ENCODE measurements at regions not wholly inside any gene's neighbourhood (a gene's known extent, or its start where the extent isn't known, plus 50 kb on each side); places are given as distances from the start of the nearest gene placed in this dataset.
A peak's percentile ranks its signal among the peaks of the same experiment; 100 is the strongest.
"Not testable (repeated sequence)": the region's sequence is repeated elsewhere in the genome, so short reads cannot be mapped to it uniquely, and the experiment has no call there.

GRCh38 chr16:21422824-21423223 is 144.7 kb upstream of the CRYM start:
- WGBS, 2 donors, result no CpG with 5 or more reads among the region's 7 CpGs

GRCh38 chr16:21404699-21405098 is 126.6 kb upstream of the CRYM start:
- not testable (repeated sequence) for H3K36me3 ChIP-seq; H3K4me1 ChIP-seq; H3K9me3 ChIP-seq; H3K27me3 ChIP-seq; ATAC-seq (ENCODE audit: low FRiP score in 2 of 2); DNase-seq; H3K27ac ChIP-seq; H3K4me3 ChIP-seq
- no CpG with 5 or more reads among the region's 13 CpGs for WGBS, 2 donors

More at GRCh38 chr16:21422824-21423223, 144.7 kb upstream of the CRYM start:
- not testable (repeated sequence) for H3K4me3 ChIP-seq; H3K27me3 ChIP-seq; H3K36me3 ChIP-seq; H3K4me1 ChIP-seq; DNase-seq; H3K9me3 ChIP-seq; ATAC-seq (ENCODE audit: low FRiP score in 2 of 2); H3K27ac ChIP-seq

DNA sequence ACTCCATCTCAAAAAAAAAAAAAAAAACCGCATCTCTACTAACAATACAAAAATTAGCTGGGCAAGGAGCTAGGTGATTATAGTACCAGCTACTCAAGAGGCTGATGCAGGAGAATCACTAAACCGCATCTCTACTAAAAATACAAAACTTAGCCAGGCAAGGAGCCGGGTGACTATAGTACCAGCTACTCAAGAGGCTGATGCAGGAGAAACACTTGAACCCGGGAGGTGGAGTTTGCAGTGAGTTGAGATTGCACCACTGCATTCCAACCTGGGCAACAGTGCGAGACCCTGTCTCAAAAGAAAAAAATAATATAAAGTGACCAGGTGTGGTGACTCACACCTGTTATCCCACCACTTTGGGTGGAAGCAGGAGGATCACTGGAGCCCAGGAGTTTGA is 119.8 kb upstream of the CRYM start:
- H3K4me1 ChIP-seq; H3K4me3 ChIP-seq; H3K27me3 ChIP-seq; H3K27ac ChIP-seq; H3K9me3 ChIP-seq; H3K36me3 ChIP-seq; ATAC-seq (ENCODE audit: low FRiP score in 2 of 2); DNase-seq: not testable (repeated sequence)
- WGBS, 2 donors, result 59% methylated on average over 3 of the region's 5 CpGs; no CpG with 5 or more reads in 1 of the 2 donors

- ATAC-seq (ENCODE audit: low FRiP score in 2 of 2); H3K27ac ChIP-seq; DNase-seq; H3K27me3 ChIP-seq; H3K36me3 ChIP-seq; H3K4me1 ChIP-seq; H3K4me3 ChIP-seq; H3K9me3 ChIP-seq: not testable (repeated sequence)
- WGBS, 2 donors, result 81% methylated on average over 2 of the region's 4 CpGs; no CpG with 5 or more reads in 1 of the 2 donors
Observed at GRCh38 chr16:21396545-21396944, 118.5 kb upstream of the CRYM start.

DNA sequence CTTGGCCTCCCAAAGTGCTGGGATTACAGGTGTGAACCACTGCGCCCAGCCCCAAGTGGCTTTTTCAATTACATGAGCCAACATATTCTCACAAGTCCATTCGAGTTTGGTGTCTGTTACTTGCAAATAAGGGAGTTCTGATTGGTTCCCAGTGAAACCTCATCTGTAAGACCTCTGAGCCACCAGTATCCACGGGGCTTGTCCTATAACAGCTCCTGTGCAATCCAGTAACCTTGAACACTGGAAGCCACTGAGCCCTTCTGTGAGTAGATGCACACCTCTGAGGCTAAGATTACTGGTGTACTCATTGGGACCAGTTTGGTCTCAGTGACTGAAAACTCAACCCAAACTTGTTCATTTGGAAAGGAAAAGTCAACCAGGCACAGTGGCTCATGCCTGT is 112.5 kb upstream of the CRYM start:
- not testable (repeated sequence) for H3K9me3 ChIP-seq; H3K27me3 ChIP-seq; H3K4me3 ChIP-seq; H3K36me3 ChIP-seq; DNase-seq; ATAC-seq (ENCODE audit: low FRiP score in 2 of 2); H3K4me1 ChIP-seq; H3K27ac ChIP-seq
- no CpG with 5 or more reads among the region's 3 CpGs for WGBS, 2 donors

GRCh38 chr16:21389860-21390259 is 111.8 kb upstream of the CRYM start:
- not testable (repeated sequence) for H3K36me3 ChIP-seq, H3K4me1 ChIP-seq, DNase-seq, H3K9me3 ChIP-seq, H3K4me3 ChIP-seq, H3K27me3 ChIP-seq, H3K27ac ChIP-seq
- peak in 1 of 2 donors; percentile 24 for ATAC-seq (ENCODE audit: low FRiP score in 2 of 2)
- WGBS, 2 donors, result no CpG with 5 or more reads among the region's 7 CpGs

- not testable (repeated sequence) for H3K36me3 ChIP-seq; DNase-seq; H3K4me1 ChIP-seq; H3K9me3 ChIP-seq; ATAC-seq (ENCODE audit: low FRiP score in 2 of 2); H3K4me3 ChIP-seq; H3K27me3 ChIP-seq; H3K27ac ChIP-seq
- 97% methylated on average over 3 of the region's 3 CpGs; no CpG with 5 or more reads in 1 of the 2 donors for WGBS, 2 donors
Observed at GRCh38 chr16:21387757-21388156, 109.7 kb upstream of the CRYM start.

- not testable (repeated sequence) for H3K36me3 ChIP-seq, H3K27ac ChIP-seq, DNase-seq, H3K27me3 ChIP-seq, H3K4me1 ChIP-seq, H3K4me3 ChIP-seq, H3K9me3 ChIP-seq
- peak in 1 of 2 donors; percentile 54 for ATAC-seq (ENCODE audit: low FRiP score in 2 of 2)
- no CpG with 5 or more reads among the region's 5 CpGs for WGBS, 2 donors
Observed at GRCh38 chr16:21386201-21386915, 108.3 kb upstream of the CRYM start.

DNA sequence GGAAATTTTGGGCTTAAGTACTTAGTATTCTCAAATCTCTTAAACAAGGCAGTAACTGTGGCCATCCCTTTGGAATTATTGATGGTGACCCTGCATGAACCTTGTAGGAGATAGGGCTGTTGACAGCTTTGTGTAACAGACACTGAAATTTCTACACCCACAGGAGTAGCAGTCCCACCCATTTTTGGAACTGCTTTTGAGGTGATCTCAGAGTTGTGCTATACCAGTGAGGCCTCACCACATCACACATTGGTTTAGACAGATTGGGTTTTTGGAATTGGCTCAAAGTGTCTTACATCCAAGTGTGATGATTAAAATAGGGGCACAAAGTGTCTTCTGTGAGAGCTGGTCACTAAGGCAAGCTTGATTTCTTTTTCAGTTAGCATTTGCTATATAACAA is 105.6 kb upstream of the CRYM start:
- ATAC-seq (ENCODE audit: low FRiP score in 2 of 2), result peak in 1 of 2 donors; percentile 80
- H3K4me1 ChIP-seq, H3K36me3 ChIP-seq, DNase-seq, H3K27ac ChIP-seq, H3K27me3 ChIP-seq, H3K9me3 ChIP-seq, H3K4me3 ChIP-seq: not testable (repeated sequence)

DNA sequence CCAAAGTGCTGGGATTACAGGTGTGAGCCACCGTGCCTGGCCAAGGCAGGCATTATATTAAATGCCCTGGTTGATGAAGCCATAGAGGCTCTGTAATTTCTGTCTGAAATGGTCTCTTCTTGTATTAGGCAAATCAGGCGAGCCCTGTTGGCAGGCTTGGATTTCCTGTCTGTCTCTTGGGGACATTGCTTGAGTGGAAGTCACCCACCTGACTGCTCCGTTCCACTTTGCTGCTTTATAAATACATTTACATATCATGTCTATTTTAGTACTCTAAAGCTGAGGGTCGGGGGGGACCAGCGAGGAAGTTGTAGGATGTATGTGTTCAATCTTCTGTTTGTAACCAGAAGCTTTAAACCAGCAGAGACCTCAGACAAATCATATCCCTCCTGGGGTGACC is 101.6 kb upstream of the CRYM start:
- not testable (repeated sequence) for H3K36me3 ChIP-seq; ATAC-seq (ENCODE audit: low FRiP score in 2 of 2); H3K4me1 ChIP-seq; H3K4me3 ChIP-seq; H3K27ac ChIP-seq; H3K9me3 ChIP-seq; DNase-seq; H3K27me3 ChIP-seq
- 95% methylated on average over 4 of the region's 5 CpGs; no CpG with 5 or more reads in 1 of the 2 donors for WGBS, 2 donors

- 95 to 97% methylated on average over 11 to 19 of the region's 22 CpGs for WGBS, 2 donors
- H3K9me3 ChIP-seq; ATAC-seq (ENCODE audit: low FRiP score in 2 of 2); H3K27me3 ChIP-seq; H3K27ac ChIP-seq; H3K36me3 ChIP-seq; H3K4me1 ChIP-seq; H3K4me3 ChIP-seq: not testable (repeated sequence)
- DNase-seq, result peak in 1 of 2 donors; percentile 74
Observed at GRCh38 chr16:21376196-21376899, 98.3 kb upstream of the CRYM start.

- H3K9me3 ChIP-seq, H3K36me3 ChIP-seq, H3K27ac ChIP-seq, DNase-seq, H3K27me3 ChIP-seq, H3K4me3 ChIP-seq, H3K4me1 ChIP-seq: not testable (repeated sequence)
- WGBS, 2 donors, result 35 to 44% methylated on average over 2 of the region's 4 CpGs
- peak; percentile 39 to 90 for ATAC-seq (ENCODE audit: low FRiP score in 2 of 2)
Observed at GRCh38 chr16:21375334-21375733, 97.2 kb upstream of the CRYM start.

- not testable (repeated sequence) for H3K27me3 ChIP-seq; H3K27ac ChIP-seq; H3K9me3 ChIP-seq; H3K4me1 ChIP-seq; DNase-seq; ATAC-seq (ENCODE audit: low FRiP score in 2 of 2); H3K4me3 ChIP-seq; H3K36me3 ChIP-seq
- WGBS, 2 donors, result 83 to 97% methylated on average over 1 to 2 of the region's 2 CpGs
Observed at GRCh38 chr16:21373454-21373853, 95.4 kb upstream of the CRYM start.
